H9 (cell line): ENCODE measurements at regions not wholly inside any gene's neighbourhood (a gene's known extent, or its start where the extent isn't known, plus 50 kb on each side); places are given as distances from the start of the nearest gene placed in this dataset.

Experiments used
- DNase-seq: peaks from one replicate; pipeline ENCODE4 v3.0.0-alpha.2; 2017
- H2AFZ ChIP-seq: one replicate; pipeline ENCODE4 v1.6.1; 2013; ENCODE audit warnings: mild to moderate bottlenecking, low read length, control low read depth, moderate library complexity
- H2AK5ac ChIP-seq: 2 replicates; pipeline ENCODE4 v1.6.1; 2013; ENCODE audit warnings: low read length, control low read depth, mixed read lengths; ENCODE audit not compliant: insufficient read length
- H2BK120ac ChIP-seq: one replicate; pipeline ENCODE4 v1.6.1; 2013; ENCODE audit warnings: low read depth, mild to moderate bottlenecking, low read length, control low read depth, inconsistent platforms; ENCODE audit not compliant: poor library complexity, severe bottlenecking
- H2BK12ac ChIP-seq: 2 replicates; pipeline ENCODE4 v1.6.1; 2013; ENCODE audit warnings: low read length, control low read depth, mixed read lengths, low read depth; ENCODE audit not compliant: insufficient read length
- H2BK15ac ChIP-seq: 2 replicates; pipeline ENCODE4 v1.6.1; 2013; ENCODE audit warnings: low read depth, low read length, control low read depth
- H2BK20ac ChIP-seq: one replicate; pipeline ENCODE4 v1.6.1; 2013; ENCODE audit warnings: low read depth, mild to moderate bottlenecking, low read length, control low read depth, inconsistent platforms; ENCODE audit not compliant: poor library complexity, severe bottlenecking
- H2BK5ac ChIP-seq: 2 replicates; pipeline ENCODE4 v1.6.1; 2013; ENCODE audit warnings: low read length, control low read depth, mixed read lengths; ENCODE audit not compliant: insufficient read length
- H3K14ac ChIP-seq: 2 replicates; pipeline ENCODE4 v1.6.1; 2013; ENCODE audit warnings: low read length, control low read depth; ENCODE audit not compliant: insufficient read depth
- H3K18ac ChIP-seq: 2 replicates; pipeline ENCODE4 v1.6.1; 2013; ENCODE audit warnings: low read depth, mild to moderate bottlenecking, mixed read lengths, low read length, control low read depth; ENCODE audit not compliant: insufficient read length
- H3K23ac ChIP-seq: 2 replicates; pipeline ENCODE4 v1.6.1; 2013; ENCODE audit warnings: low read length, control low read depth, mixed read lengths, low read depth; ENCODE audit not compliant: insufficient read length
- H3K23me2 ChIP-seq: 2 replicates; pipeline ENCODE4 v1.6.1; 2013; ENCODE audit warnings: low read depth, mild to moderate bottlenecking, mixed read lengths, low read length, control low read depth; ENCODE audit not compliant: insufficient read length, poor library complexity, severe bottlenecking
- H3K27ac ChIP-seq: 2 replicates; pipeline ENCODE4 v1.5.1; 2013; ENCODE audit warnings: low read length, control low read depth, mixed read lengths, low read depth; ENCODE audit not compliant: insufficient read length
- H3K27me3 ChIP-seq: 2 replicates; pipeline ENCODE4 v1.6.1; 2013; ENCODE audit warnings: low read length, control low read depth, inconsistent platforms; ENCODE audit not compliant: insufficient read depth
- H3K4ac ChIP-seq: 2 replicates; pipeline ENCODE4 v1.6.1; 2013; ENCODE audit warnings: low read depth, mild to moderate bottlenecking, control low read depth, inconsistent platforms, low read length, moderate library complexity
- H3K4me1 ChIP-seq: 2 replicates; pipeline ENCODE4 v1.6.1; 2013; ENCODE audit warnings: low read length, control low read depth, inconsistent platforms; ENCODE audit not compliant: insufficient read depth
- H3K4me2 ChIP-seq: 2 replicates; pipeline ENCODE4 v1.6.1; 2013; ENCODE audit warnings: low read length, control low read depth, mixed read lengths; ENCODE audit not compliant: insufficient read length, insufficient read depth
- H3K56ac ChIP-seq: 2 replicates; pipeline ENCODE4 v1.6.1; 2013; ENCODE audit warnings: low read depth, mild to moderate bottlenecking, mixed read lengths, low read length, control low read depth; ENCODE audit not compliant: insufficient read length
- H3K79me1 ChIP-seq: 2 replicates; pipeline ENCODE4 v1.6.1; 2013; ENCODE audit warnings: low read depth, mild to moderate bottlenecking, moderate library complexity, low read length, control low read depth, inconsistent platforms; ENCODE audit not compliant: insufficient read depth, poor library complexity, severe bottlenecking
- H3K79me2 ChIP-seq: 2 replicates; pipeline ENCODE4 v1.6.1; 2013; ENCODE audit warnings: low read length, control low read depth, inconsistent platforms; ENCODE audit not compliant: insufficient read depth
- H3K9ac ChIP-seq: 2 replicates; pipeline ENCODE4 v1.6.1; 2013; ENCODE audit warnings: low read length, control low read depth, mixed read lengths; ENCODE audit not compliant: insufficient read length; ENCODE audit errors: extremely low read depth
- H3K9me3 ChIP-seq: one replicate; pipeline ENCODE4 v1.6.1; 2013; ENCODE audit warnings: low read depth, low read length, inconsistent platforms; ENCODE audit not compliant: control insufficient read depth
- H3T11ph ChIP-seq: one replicate; pipeline ENCODE4 v1.6.1; 2013; ENCODE audit warnings: mild to moderate bottlenecking, low read length, control low read depth, inconsistent platforms
- H4K20me1 ChIP-seq: one replicate; pipeline ENCODE4 v1.6.1; 2013; ENCODE audit not compliant: control insufficient read depth, insufficient read length, insufficient read depth
- H4K5ac ChIP-seq: 2 replicates; pipeline ENCODE4 v1.6.1; 2013; ENCODE audit warnings: low read depth, mild to moderate bottlenecking, mixed read lengths, low read length, control low read depth; ENCODE audit not compliant: insufficient read length
- H4K8ac ChIP-seq: replicated peaks from 2 replicates; pipeline ENCODE4 v1.6.1; 2013; ENCODE audit warnings: low read length, control low read depth, mixed read lengths, low read depth; ENCODE audit not compliant: insufficient read length
- H4K91ac ChIP-seq: 2 replicates; pipeline ENCODE4 v1.6.1; 2013; ENCODE audit warnings: low read depth, mild to moderate bottlenecking, moderate library complexity, mixed read lengths, low read length, control low read depth; ENCODE audit not compliant: insufficient read length
- H3K27ac Mint-ChIP-seq, 3 experiments: 2 replicates in 2 of 3; 3 replicates in 1 of 3; pipeline ENCODE4 v1.8.0; 2020 to 2021; ENCODE audit warnings: mixed read lengths in 3 of 3, mild to moderate bottlenecking in 1 of 3, moderate library complexity in 1 of 3
- H3K27me3 Mint-ChIP-seq: 2 replicates; pipeline ENCODE4 v1.8.0; 2021; ENCODE audit warnings: low read depth, mild to moderate bottlenecking, moderate library complexity, mixed read lengths
- H3K36me3 Mint-ChIP-seq, 3 experiments: 2 replicates in 2 of 3; 3 replicates in 1 of 3; pipeline ENCODE4 v1.8.0; 2020 to 2021; ENCODE audit warnings: low read depth in 3 of 3, mixed read lengths in 3 of 3; ENCODE audit not compliant: insufficient read depth in 1 of 3
- H3K4me1 Mint-ChIP-seq, 2 experiments: 2 replicates each; pipeline ENCODE4 v1.8.0; 2020; ENCODE audit warnings: mixed read lengths in 2 of 2
- H3K4me3 Mint-ChIP-seq, 2 experiments: 2 replicates in 1 of 2; 3 replicates in 1 of 2; pipeline ENCODE4 v1.8.0; 2020 to 2021; ENCODE audit warnings: mild to moderate bottlenecking in 2 of 2, mixed read lengths in 2 of 2, moderate library complexity in 1 of 2
- H3K9me3 Mint-ChIP-seq, 2 experiments: 2 replicates in 1 of 2; 3 replicates in 1 of 2; pipeline ENCODE4 v1.8.0; 2020; ENCODE audit warnings: mild to moderate bottlenecking in 2 of 2, mixed read lengths in 2 of 2, moderate library complexity in 1 of 2
- WGBS: extraction: QIAGEN DNeasy Blood & Tissue Kit; methylation state at CpG from one replicate; pipeline ENCODE4 v1.1.7; 2013; ENCODE audit warnings: missing lambda C conversion rate, low lambda C conversion rate, mixed read lengths; ENCODE audit not compliant: insufficient read length; ENCODE audit errors: extremely low coverage; 5-methylcytosine and 5-hydroxymethylcytosine counted together
- TF ChIP-seq, protein P1 (sequence below): fragments of 200-600 bp; sonication (generic); conservative IDR thresholded peaks from 3 replicates; pipeline ENCODE4 v1.8.0; 2021; ENCODE audit warnings: antibody characterized with exemption, mild to moderate bottlenecking

DNA sequence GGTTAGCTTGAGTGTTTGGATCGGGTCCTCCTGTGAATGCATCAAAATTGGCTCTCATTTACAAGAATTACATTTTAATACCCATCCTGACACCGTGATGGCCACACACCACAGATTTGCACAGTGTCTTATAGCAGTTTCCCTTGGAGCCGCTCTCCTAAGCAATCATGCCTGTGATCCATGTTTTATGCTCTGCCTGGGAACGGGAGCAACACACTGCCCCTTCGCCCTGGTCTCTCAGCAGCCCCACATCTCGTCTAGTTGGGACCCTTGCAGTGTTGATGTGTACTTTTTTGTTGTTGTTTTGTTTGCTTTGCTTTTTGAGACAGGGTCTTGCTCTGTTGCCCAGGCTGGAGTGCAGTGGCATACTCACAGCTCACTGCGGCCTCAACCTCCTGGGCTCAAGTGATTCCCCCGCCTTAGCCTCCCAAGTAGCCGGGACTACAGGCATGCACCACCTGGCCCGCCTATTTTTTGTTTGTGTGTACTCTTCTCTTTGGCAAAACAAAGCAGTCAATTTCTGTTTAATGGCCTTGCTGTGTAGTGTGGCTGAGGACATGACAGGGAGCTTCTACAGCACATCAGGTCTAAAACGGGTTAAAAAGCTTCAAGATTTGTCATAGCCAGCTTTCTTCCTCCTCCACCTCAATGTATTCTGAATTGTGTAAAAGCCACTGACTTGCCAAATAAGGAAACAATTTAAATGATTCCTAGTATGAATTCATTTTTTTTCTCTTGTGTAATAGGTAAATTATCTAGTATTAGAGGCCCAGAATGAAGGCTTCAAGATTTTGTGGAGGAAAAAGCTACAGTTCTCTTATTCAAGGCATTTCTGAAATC is 101.6 kb upstream of the TBCA start:
- peaks cover 0 to 3% of the 10 kb centered on the region in 2 experiments; a peak in 3 of 4 replicates for H3K4me1 Mint-ChIP-seq
- Histone ChIP-seq H4K91ac (no peak overlapping the region), H3K14ac (no peak overlapping the region), H4K8ac (no peak overlapping the region), H2AK5ac (no peak overlapping the region), H2AFZ (no peak overlapping the region), H3K23me2 (no peaks in the 10 kb centered on the region), H3K9ac (no peak overlapping the region), H3K4me1 (no peaks in the 10 kb centered on the region), H3K23ac (no peak overlapping the region), H2BK15ac (no peak overlapping the region), H3K9me3 (no peaks in the 10 kb centered on the region), H3K27ac (no peak overlapping the region), H3K18ac (no peak overlapping the region), H4K20me1 (no peaks in the 10 kb centered on the region), H3K79me1 (no peaks in the 10 kb centered on the region), H3K27me3 (no peaks in the 10 kb centered on the region), H3K4ac (no peak overlapping the region), H3K79me2 (no peaks in the 10 kb centered on the region), H2BK5ac (no peak overlapping the region), H4K5ac (no peak overlapping the region), H3K56ac (no peak overlapping the region), H2BK120ac (no peak overlapping the region), H3K4me2 (no peak overlapping the region), H2BK12ac (no peak overlapping the region), H3T11ph (no peak overlapping the region), H2BK20ac (no peak overlapping the region)
- H3K27me3 Mint-ChIP-seq, result peaks cover 52% of the 10 kb centered on the region
- H3K4me3 Mint-ChIP-seq, result no peak overlapping the region
- no peaks in the 10 kb centered on the region; a peak in 1 of 5 replicates for H3K9me3 Mint-ChIP-seq
- no peak overlapping the region for H3K27ac Mint-ChIP-seq
- DNase-seq, result no peak
- H3K36me3 Mint-ChIP-seq, result no peaks in the 10 kb centered on the region
- TF ChIP-seq, protein P1, sequence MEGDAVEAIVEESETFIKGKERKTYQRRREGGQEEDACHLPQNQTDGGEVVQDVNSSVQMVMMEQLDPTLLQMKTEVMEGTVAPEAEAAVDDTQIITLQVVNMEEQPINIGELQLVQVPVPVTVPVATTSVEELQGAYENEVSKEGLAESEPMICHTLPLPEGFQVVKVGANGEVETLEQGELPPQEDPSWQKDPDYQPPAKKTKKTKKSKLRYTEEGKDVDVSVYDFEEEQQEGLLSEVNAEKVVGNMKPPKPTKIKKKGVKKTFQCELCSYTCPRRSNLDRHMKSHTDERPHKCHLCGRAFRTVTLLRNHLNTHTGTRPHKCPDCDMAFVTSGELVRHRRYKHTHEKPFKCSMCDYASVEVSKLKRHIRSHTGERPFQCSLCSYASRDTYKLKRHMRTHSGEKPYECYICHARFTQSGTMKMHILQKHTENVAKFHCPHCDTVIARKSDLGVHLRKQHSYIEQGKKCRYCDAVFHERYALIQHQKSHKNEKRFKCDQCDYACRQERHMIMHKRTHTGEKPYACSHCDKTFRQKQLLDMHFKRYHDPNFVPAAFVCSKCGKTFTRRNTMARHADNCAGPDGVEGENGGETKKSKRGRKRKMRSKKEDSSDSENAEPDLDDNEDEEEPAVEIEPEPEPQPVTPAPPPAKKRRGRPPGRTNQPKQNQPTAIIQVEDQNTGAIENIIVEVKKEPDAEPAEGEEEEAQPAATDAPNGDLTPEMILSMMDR, result no peak
- WGBS, result no CpG with 5 or more reads among the region's 11 CpGs
